A673 (cell line): ENCODE measurements at regions not wholly inside any gene's neighbourhood (a gene's known extent, or its start where the extent isn't known, plus 50 kb on each side); places are given as distances from the start of the nearest gene placed in this dataset.

Experiments used
- BruUV-seq: library from RNA; stranded (reverse); fragments of 400-500 nt; replicated peaks from 2 replicates; lab custom pipeline; 2021; lab: Mats Ljungman, UMichigan
- CTCF ChIA-PET: fragments of 300-600 bp; sonication (Branson Sonifier 250); formaldehyde crosslinking; loops from one replicate; lab custom pipeline; 2022; ENCODE audit warnings: antibody characterized with exemption; lab: Charles Lee
- POLR2A ChIA-PET: fragments of 300-600 bp; sonication (Branson Sonifier 250); formaldehyde crosslinking; loops from one replicate; lab custom pipeline; 2022; ENCODE audit warnings: antibody characterized with exemption; ENCODE audit not compliant: low non-redundant PET; lab: Charles Lee
- DNase-seq: peaks from one replicate; pipeline ENCODE4 v3.0.0-alpha.2; 2015; ENCODE audit warnings: low spot score
- H3K27ac ChIP-seq: fragments of 200-600 bp; sonication (generic); 2 replicates; pipeline ENCODE4 v1.5.1; 2016; ENCODE audit warnings: mixed run types, low read depth, mild to moderate bottlenecking, mixed read lengths, antibody characterized with exemption, low read length; ENCODE audit not compliant: poor library complexity, severe bottlenecking
- H3K27me3 ChIP-seq: fragments of 200-600 bp; sonication (generic); replicated peaks from 2 replicates; pipeline ENCODE4 v1.6.1; 2017; ENCODE audit warnings: mixed run types, low read depth, mild to moderate bottlenecking, mixed read lengths, antibody characterized with exemption, low read length; ENCODE audit not compliant: insufficient read depth, poor library complexity
- H3K36me3 ChIP-seq: fragments of 200-600 bp; sonication (generic); 2 replicates; pipeline ENCODE4 v1.6.1; 2016; ENCODE audit warnings: mixed run types, mild to moderate bottlenecking, mixed read lengths, antibody characterized with exemption, low read length; ENCODE audit not compliant: insufficient read depth, poor library complexity, severe bottlenecking
- H3K4me1 ChIP-seq: fragments of 200-600 bp; sonication (generic); 2 replicates; pipeline ENCODE4 v1.6.1; 2017; ENCODE audit warnings: mixed run types, mild to moderate bottlenecking, mixed read lengths, antibody characterized with exemption, low read length; ENCODE audit not compliant: insufficient read depth, poor library complexity, severe bottlenecking
- H3K4me3 ChIP-seq: fragments of 200-600 bp; sonication (generic); 2 replicates; pipeline ENCODE4 v1.5.1; 2016; ENCODE audit warnings: low read depth, mixed run types, mild to moderate bottlenecking, mixed read lengths, low read length; ENCODE audit not compliant: poor library complexity, severe bottlenecking
- H3K9me3 ChIP-seq: fragments of 200-600 bp; sonication (generic); 2 replicates; pipeline ENCODE4 v1.6.1; 2016; ENCODE audit warnings: mixed run types, low read depth, mild to moderate bottlenecking, mixed read lengths, antibody characterized with exemption, low read length; ENCODE audit not compliant: poor library complexity, severe bottlenecking
- CTCF ChIP-seq: fragments of 300-800, 200-600 bp; sonication (generic); conservative IDR thresholded peaks from 2 replicates; pipeline ENCODE4 v1.5.1; 2017; ENCODE audit warnings: low read depth, mild to moderate bottlenecking, antibody characterized with exemption, low read length, moderate library complexity, mixed read lengths
- EZH2 ChIP-seq: fragments of 200-600 bp; sonication (generic); IDR thresholded peaks from 2 replicates; pipeline ENCODE4 v1.6.1; 2017; ENCODE audit warnings: borderline replicate concordance, low read depth, mild to moderate bottlenecking, mixed read lengths, antibody characterized with exemption, low read length; ENCODE audit not compliant: poor library complexity, severe bottlenecking
- intact Hi-C: fragments of 100-400 bp; cut with micrococcal nuclease; formaldehyde crosslinking; loops from one replicate; pipeline ENCODE4 v1.10.0; 2022; ENCODE audit not compliant: unreplicated experiment

GRCh38 chrX:22737541-22737940 is 262.2 kb upstream of the DDX53 start:
- ChIA-PET POLR2A (no interaction called here), CTCF (no interaction called here)
- no TSS peak for BruUV-seq
- DNase-seq, result no peak
- intact Hi-C loops, result no loop called here
- Histone ChIP-seq H3K27me3 (no peaks in the 10 kb centered on the region), H3K4me1 (no peaks in the 10 kb centered on the region), H3K9me3 (no peaks in the 10 kb centered on the region), H3K36me3 (no peaks in the 10 kb centered on the region), H3K27ac (no peak overlapping the region), H3K4me3 (no peak overlapping the region)
- TF ChIP-seq CTCF (no peak), EZH2 (no peak)

GRCh38 chrX:22739276-22739675 is 260.5 kb upstream of the DDX53 start:
- ChIA-PET CTCF (no interaction called here), POLR2A (no interaction called here)

GRCh38 chrX:22740836-22741235 is 258.9 kb upstream of the DDX53 start:
- Histone ChIP-seq H3K36me3 (no peaks in the 10 kb centered on the region), H3K9me3 (peaks cover 4% of the 10 kb centered on the region), H3K27ac (no peak overlapping the region), H3K4me1 (no peaks in the 10 kb centered on the region), H3K27me3 (no peaks in the 10 kb centered on the region), H3K4me3 (no peak overlapping the region)
- BruUV-seq, result no TSS peak
- CTCF ChIA-PET, result no interaction called here
- POLR2A ChIA-PET, result no interaction called here
- TF ChIP-seq CTCF (no peak), EZH2 (no peak)
- no peak for DNase-seq
- intact Hi-C loops, result no loop called here

More at GRCh38 chrX:22739276-22739675, 260.5 kb upstream of the DDX53 start:
- no TSS peak for BruUV-seq
- no peaks in the 10 kb centered on the region for H3K27me3 ChIP-seq
- H3K4me1 ChIP-seq, result no peaks in the 10 kb centered on the region
- peaks cover 4% of the 10 kb centered on the region for H3K9me3 ChIP-seq
- TF ChIP-seq CTCF (no peak), EZH2 (no peak)
- DNase-seq, result no peak
- H3K27ac ChIP-seq, result no peak overlapping the region
- no peak overlapping the region for H3K4me3 ChIP-seq
- intact Hi-C loops, result no loop called here
- no peaks in the 10 kb centered on the region for H3K36me3 ChIP-seq
